Gastroesophageal sphincter (tissue), 4 donors: ENCODE measurements at regions not wholly inside any gene's neighbourhood (a gene's known extent, or its start where the extent isn't known, plus 50 kb on each side); places are given as distances from the start of the nearest gene placed in this dataset.

Experiments used
- ATAC-seq: fragments of 150-250 bp; one replicate; pipeline ENCODE4 v1.9.1; 2016; ENCODE audit warnings: mild to moderate bottlenecking, moderate library complexity
- H3K27ac ChIP-seq, 4 donors: fragments of 200-600 bp; sonication (generic) in 3 of 4; 1 replicate in 3 of 4; 2 replicates in 1 of 4; pipeline ENCODE4 v1.5.1; 2016 to 2019
- H3K27me3 ChIP-seq: fragments of 200-600 bp; sonication (generic); one replicate; pipeline ENCODE4 v1.5.1; 2019
- H3K36me3 ChIP-seq, 2 donors: fragments of 200-600 bp; sonication (generic); one replicate each; pipeline ENCODE4 v1.5.1; 2019; ENCODE audit warnings: control low read depth in 1 of 2
- H3K4me1 ChIP-seq, 3 donors: fragments of 200-600 bp; sonication (generic); 1 replicate in 2 of 3; 2 replicates in 1 of 3; pipeline ENCODE4 v1.5.1; 2016 to 2019; ENCODE audit warnings: control low read depth in 2 of 3
- H3K4me3 ChIP-seq, 2 donors: fragments of 200-600 bp; sonication (generic); one replicate each; pipeline ENCODE4 v1.5.1; 2019; ENCODE audit warnings: mild to moderate bottlenecking in 1 of 2, moderate library complexity in 1 of 2
- H3K9me3 ChIP-seq, 3 donors: fragments of 200-600 bp; sonication (generic); one replicate each; pipeline ENCODE4 v1.5.1; 2017 to 2019; ENCODE audit warnings: control low read depth in 2 of 3
- CTCF ChIP-seq, 4 experiments: fragments of 200-600 bp in 2 of 4; fragments of 450-650 bp in 2 of 4; sonication (generic) in 1 of 4; IDR thresholded peaks; one replicate each; pipeline ENCODE4 v1.5.1; 2017 to 2019; ENCODE audit warnings: antibody characterized with exemption in 4 of 4, mild to moderate bottlenecking in 2 of 4, moderate library complexity in 2 of 4
- EP300 ChIP-seq: sonication (generic); formaldehyde crosslinking; IDR thresholded peaks from one replicate; pipeline ENCODE4 v1.6.1; 2017; ENCODE audit warnings: antibody characterized with exemption, mild to moderate bottlenecking
- POLR2A ChIP-seq, 2 donors: fragments of 450-650 bp; IDR thresholded peaks; one replicate each; pipeline ENCODE4 v1.6.1; 2017; ENCODE audit warnings: antibody characterized with exemption in 2 of 2, mild to moderate bottlenecking in 2 of 2, moderate library complexity in 1 of 2
- POLR2AphosphoS5 ChIP-seq: sonication (generic); formaldehyde crosslinking; IDR thresholded peaks from one replicate; pipeline ENCODE4 v1.6.1; 2017; ENCODE audit warnings: antibody characterized with exemption
- WGBS, 2 donors: methylation state at CpG; one replicate each; pipeline ENCODE4 v1.1.5; 2018; ENCODE audit warnings: low coverage in 1 of 2; 5-methylcytosine and 5-hydroxymethylcytosine counted together

- no peak for ATAC-seq
- Histone ChIP-seq H3K27ac (peak overlapping the region in 3 of 4 donors; percentile 75 to 79 (median 75)), H3K36me3 (peaks cover 0 to 18% of the 10 kb centered on the region in 2 donors), H3K9me3 (no peaks in the 10 kb centered on the region), H3K4me3 (no peak overlapping the region), H3K4me1 (peaks cover 9 to 54% (median 22%) of the 10 kb centered on the region in 3 donors), H3K27me3 (no peaks in the 10 kb centered on the region)
- TF ChIP-seq POLR2AphosphoS5 (no peak), EP300 (no peak), CTCF (IDR thresholded peaks at IDR 0.05) (no peak), POLR2A (IDR thresholded peaks at IDR 0.05) (no peak)
- 71 to 75% methylated on average over 3 to 5 of the region's 5 CpGs for WGBS, 2 donors
These were observed 75.4 kb upstream of the NPAS1 start for GRCh38 chr19:46944123-46944748.

- TF ChIP-seq EP300 (no peak), POLR2AphosphoS5 (no peak), POLR2A (IDR thresholded peaks at IDR 0.05) (no peak), CTCF (IDR thresholded peaks at IDR 0.05) (no peak)
- Histone ChIP-seq H3K36me3 (peaks cover 0 to 10% of the 10 kb centered on the region in 2 donors), H3K4me1 (peaks cover 9 to 62% (median 22%) of the 10 kb centered on the region in 3 donors), H3K27me3 (no peaks in the 10 kb centered on the region), H3K27ac (peak overlapping the region; percentile 0 to 79 (median 75)), H3K4me3 (no peak overlapping the region), H3K9me3 (no peaks in the 10 kb centered on the region)
- 17 to 50% methylated on average over 1 to 4 of the region's 7 CpGs for WGBS, 2 donors
- peak; percentile 64 for ATAC-seq
These were observed 74.6 kb upstream of the NPAS1 start for GRCh38 chr19:46944918-46945628.

- 35 to 36% methylated on average over 6 of the region's 8 CpGs for WGBS, 2 donors
- TF ChIP-seq CTCF (IDR thresholded peaks at IDR 0.05): no peak
- TF ChIP-seq POLR2A (IDR thresholded peaks at IDR 0.05): no peak
- TF ChIP-seq POLR2AphosphoS5: no peak
- no peak for TF ChIP-seq EP300
- H3K9me3 ChIP-seq: no peaks in the 10 kb centered on the region
These were observed 73.7 kb upstream of the NPAS1 start for GRCh38 chr19:46945694-46946489.

DNA sequence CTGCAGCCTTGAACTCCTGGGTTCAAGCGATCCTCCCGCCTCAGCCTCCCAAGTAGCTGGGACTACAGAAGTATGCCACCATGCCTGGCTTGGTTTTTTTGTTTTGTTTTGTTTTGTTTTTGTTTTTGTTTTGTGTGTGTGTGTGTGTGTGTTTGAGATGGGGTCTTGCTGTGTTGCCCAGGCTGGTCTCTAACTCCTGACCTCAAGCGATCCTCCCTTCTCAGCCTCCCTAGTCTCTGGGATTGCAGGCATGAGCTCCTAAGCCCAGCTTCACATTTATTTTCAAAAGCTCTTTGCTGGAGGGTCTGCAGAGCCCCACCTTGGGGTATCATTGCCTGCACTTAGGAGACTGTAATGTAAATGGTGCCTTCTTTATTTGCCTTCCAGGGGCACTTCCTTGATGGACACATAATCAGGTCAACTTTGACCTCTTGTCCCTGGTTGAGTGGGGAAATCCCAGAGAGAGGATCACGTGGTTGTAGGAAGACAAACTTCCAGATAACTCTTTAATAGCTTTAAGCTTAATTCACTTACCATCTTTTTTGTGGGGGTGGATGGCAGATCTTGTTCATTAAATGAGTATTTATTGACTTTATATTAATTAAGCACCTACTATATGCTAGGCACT, 72.9 kb upstream of the NPAS1 start:
- no peak for ATAC-seq
- TF ChIP-seq POLR2A (IDR thresholded peaks at IDR 0.05) (no peak), CTCF (IDR thresholded peaks at IDR 0.05) (no peak), EP300 (no peak), POLR2AphosphoS5 (no peak)
- no peaks in the 10 kb centered on the region for H3K27me3 ChIP-seq
- H3K27ac ChIP-seq: peak overlapping the region in 3 of 4 donors; percentile 58 to 75 (median 75)
- 82 to 93% methylated on average over 3 to 4 of the region's 4 CpGs for WGBS, 2 donors
- no peak overlapping the region for H3K4me3 ChIP-seq
- H3K4me1 ChIP-seq: peaks cover 11 to 79% (median 37%) of the 10 kb centered on the region in 3 donors
- H3K9me3 ChIP-seq: no peaks in the 10 kb centered on the region
- H3K36me3 ChIP-seq: no peaks in the 10 kb centered on the region

More at GRCh38 chr19:46945694-46946489, 73.7 kb upstream of the NPAS1 start:
- no peak overlapping the region for H3K4me3 ChIP-seq
- peak overlapping the region; percentile 0 to 79 (median 75) for H3K27ac ChIP-seq
- H3K4me1 ChIP-seq: peaks cover 9 to 71% (median 28%) of the 10 kb centered on the region in 3 donors
- H3K27me3 ChIP-seq: no peaks in the 10 kb centered on the region
- H3K36me3 ChIP-seq: peaks cover 0 to 5% of the 10 kb centered on the region in 2 donors
- ATAC-seq: peak; percentile 75
